HepG2 (cell line): ENCODE measurements at regions not wholly inside any gene's neighbourhood (a gene's known extent, or its start where the extent isn't known, plus 50 kb on each side); places are given as distances from the start of the nearest gene placed in this dataset.

Experiments
- ATAC-seq: fragments of 200-7000 bp; cut with Tn5 transposase; 3 replicates; pipeline ENCODE4 v1.9.1; 2020; ENCODE audit warnings: mild to moderate bottlenecking, moderate library complexity
- BruUV-seq: library from RNA; stranded (reverse); fragments of 400-500 nt; replicated peaks from 2 replicates; lab custom pipeline; 2021; lab: Mats Ljungman, UMichigan
- CTCF ChIA-PET: fragments of 300-600 bp; formaldehyde crosslinking; extraction: SDS; loops from one replicate; lab custom pipeline; 2021; ENCODE audit warnings: low total read pairs, inconsistent platforms, low intra/inter-chr PET ratio; lab: Yijun Ruan, JAX
- POLR2A ChIA-PET: fragments of 350-600 bp; sonication (Branson Sonifier 250); formaldehyde crosslinking; loops from one replicate; lab custom pipeline; 2020; ENCODE audit warnings: antibody characterized with exemption, inconsistent platforms; lab: Yijun Ruan, JAX
- DNase-seq: peaks from one replicate; pipeline ENCODE4 v3.0.0-alpha.2; 2015; ENCODE audit warnings: low spot score
- FAIRE-seq: peaks from 3 replicates; lab custom pipeline; 2011; peaks lifted over from hg19 to GRCh38; lab: Jason Lieb, UNC
- H2AFZ ChIP-seq: one replicate; pipeline ENCODE4 v1.6.1; 2011; ENCODE audit warnings: low read length, inconsistent platforms
- H3K27ac ChIP-seq: fragments of 300-600 bp; 3 replicates; pipeline ENCODE4 v1.8.0; 2011; ENCODE audit warnings: mixed run types, mild to moderate bottlenecking, mixed read lengths, low read length, inconsistent platforms; ENCODE audit not compliant: insufficient read depth; ENCODE audit errors: extremely low read length
- H3K27me3 ChIP-seq, 2 experiments: fragments of 200-600 bp in 1 of 2; 2 replicates in 1 of 2; 3 replicates in 1 of 2; pipeline versions ENCODE4 v1.6.0 to v1.8.0; 2011; ENCODE audit warnings: low read length in 2 of 2, mild to moderate bottlenecking in 2 of 2, moderate library complexity in 2 of 2, inconsistent platforms in 1 of 2; ENCODE audit not compliant: insufficient read depth in 2 of 2, control insufficient read depth in 1 of 2
- H3K36me3 ChIP-seq, 2 experiments: fragments of 200-600 bp in 1 of 2; replicated peaks in 1 of 2; 2 replicates in 1 of 2; 3 replicates in 1 of 2; pipeline versions ENCODE4 v1.5.1 to v1.8.0; 2011; ENCODE audit warnings: low read length in 2 of 2, inconsistent platforms in 1 of 2; ENCODE audit not compliant: insufficient read depth in 2 of 2, control insufficient read depth in 1 of 2
- H3K4me1 ChIP-seq: 2 replicates; pipeline ENCODE4 v1.5.1; 2012; ENCODE audit warnings: low read length, inconsistent platforms; ENCODE audit not compliant: insufficient read depth
- H3K4me2 ChIP-seq: 2 replicates; pipeline ENCODE4 v1.6.0; 2011; ENCODE audit warnings: low read depth, low read length, inconsistent platforms
- H3K4me3 ChIP-seq, 3 experiments: fragments of 200-600 bp in 1 of 3; sonication (generic), shearing (Covaris generic) in 1 of 3; replicated peaks in 1 of 3; 2 replicates each; pipeline ENCODE4 v1.5.1; 2011 to 2016; ENCODE audit warnings: low read length in 3 of 3, inconsistent platforms in 2 of 3, low read depth in 2 of 3, mild to moderate bottlenecking in 2 of 3, control low read depth in 1 of 3, mixed read lengths in 1 of 3; ENCODE audit not compliant: insufficient read depth in 1 of 3
- H3K79me2 ChIP-seq: one replicate; pipeline ENCODE4 v1.6.1; 2011; ENCODE audit warnings: low read length, inconsistent platforms; ENCODE audit not compliant: insufficient read depth
- H3K9ac ChIP-seq: 2 replicates; pipeline ENCODE4 v1.6.0; 2011; ENCODE audit warnings: mild to moderate bottlenecking, low read depth, low read length, inconsistent platforms; ENCODE audit not compliant: insufficient read depth
- H3K9me3 ChIP-seq: 2 replicates; pipeline ENCODE4 v1.5.1; 2012; ENCODE audit warnings: mild to moderate bottlenecking, low read length
- H4K20me1 ChIP-seq: 2 replicates; pipeline ENCODE4 v1.6.0; 2011; ENCODE audit warnings: inconsistent platforms, mild to moderate bottlenecking, low read length, moderate library complexity; ENCODE audit not compliant: insufficient read depth
- FOXK2 ChIP-seq: fragments of 450-650 bp; IDR thresholded peaks from 2 replicates; pipeline ENCODE4 v1.6.1; 2016
- HDAC1 ChIP-seq: sonication (generic); formaldehyde crosslinking; IDR thresholded peaks from 2 replicates; pipeline ENCODE4 v1.5.1; 2020; ENCODE audit warnings: mild to moderate bottlenecking, missing genetic modification reagents
- MTF1 ChIP-seq: sonication (generic); formaldehyde crosslinking; IDR thresholded peaks from 2 replicates; pipeline ENCODE4 v1.5.0; 2020; ENCODE audit warnings: missing genetic modification reagents
- NCOA5 ChIP-seq: sonication (generic); formaldehyde crosslinking; IDR thresholded peaks from 2 replicates; pipeline ENCODE4 v1.4.0; 2020; ENCODE audit warnings: missing genetic modification reagents
- NFATC3 ChIP-seq: sonication (generic); formaldehyde crosslinking; IDR thresholded peaks from 2 replicates; pipeline ENCODE4 v1.5.1; 2020; ENCODE audit warnings: mild to moderate bottlenecking, missing genetic modification reagents
- RCOR2 ChIP-seq: IDR thresholded peaks from 2 replicates; pipeline ENCODE4 v1.6.1; 2016; ENCODE audit warnings: missing biosample characterization, missing genetic modification reagents
- SALL1 ChIP-seq: sonication (generic); formaldehyde crosslinking; IDR thresholded peaks from 2 replicates; pipeline ENCODE4 v1.8.0; 2022; ENCODE audit warnings: mild to moderate bottlenecking, missing genetic modification reagents
- U2AF2 ChIP-seq: fragments of 200-400 bp; formaldehyde crosslinking; IDR thresholded peaks from 2 replicates; pipeline ENCODE4 v1.6.1; 2017; ENCODE audit warnings: low read depth, mild to moderate bottlenecking, low read length
- ZC3H13 ChIP-seq: sonication (generic); formaldehyde crosslinking; IDR thresholded peaks from 2 replicates; pipeline ENCODE4 v1.8.1; 2023; ENCODE audit warnings: mild to moderate bottlenecking, missing genetic modification reagents, moderate library complexity
- ZFP1 ChIP-seq: IDR thresholded peaks from 2 replicates; pipeline ENCODE4 v1.6.1; 2016
- ZNF256 ChIP-seq: sonication (generic); formaldehyde crosslinking; conservative IDR thresholded peaks from 2 replicates; pipeline ENCODE4 v1.4.0; 2020; ENCODE audit warnings: missing genetic modification reagents
- ZNF3 ChIP-seq: IDR thresholded peaks from 2 replicates; pipeline ENCODE4 v1.7.0; 2017; ENCODE audit warnings: inconsistent platforms
- ZNF446 ChIP-seq: sonication (generic); formaldehyde crosslinking; IDR thresholded peaks from 2 replicates; pipeline ENCODE4 v1.5.0; 2020; ENCODE audit warnings: mild to moderate bottlenecking, missing genetic modification reagents
- ZNF652 ChIP-seq: IDR thresholded peaks from 2 replicates; pipeline ENCODE4 v1.6.1; 2016; ENCODE audit warnings: low read depth, borderline replicate concordance
- ZNF670 ChIP-seq: sonication (generic); formaldehyde crosslinking; IDR thresholded peaks from 2 replicates; pipeline ENCODE4 v1.8.0; 2022; ENCODE audit warnings: mild to moderate bottlenecking, missing genetic modification reagents, borderline replicate concordance
- WGBS: methylation state at CpG from one replicate; pipeline ENCODE4 v1.1.6; 2017; ENCODE audit warnings: low lambda C conversion rate; 5-methylcytosine and 5-hydroxymethylcytosine counted together
- in situ Hi-C: cut with HindIII; loops from 2 replicates; pipeline ENCODE4 v1.10.0; 2017; ENCODE audit warnings: low pct_unique_long_range_greater_than_20kb; ENCODE audit not compliant: extremely low pct_ligation_motif_present
- intact Hi-C: fragments of 100-400 bp; cut with micrococcal nuclease; formaldehyde crosslinking; loops from one replicate; pipeline ENCODE4 v1.10.0; 2022; ENCODE audit not compliant: unreplicated experiment
- TF ChIP-seq, protein P1 (sequence below): IDR thresholded peaks from 2 replicates; pipeline ENCODE4 v1.6.1; 2016; ENCODE audit warnings: low read depth
- TF ChIP-seq, protein P2 (sequence below): sonication (generic); formaldehyde crosslinking; IDR thresholded peaks from 2 replicates; pipeline ENCODE4 v1.4.0; 2020; ENCODE audit warnings: mild to moderate bottlenecking, low read depth, missing genetic modification reagents
- TF ChIP-seq, protein P3 (sequence below): sonication (generic); formaldehyde crosslinking; IDR thresholded peaks from 2 replicates; pipeline ENCODE4 v1.5.1; 2020; ENCODE audit warnings: missing genetic modification reagents, mild to moderate bottlenecking, borderline replicate concordance
- TF ChIP-seq, protein P4 (sequence below): sonication (generic); formaldehyde crosslinking; IDR thresholded peaks from 2 replicates; pipeline ENCODE4 v1.8.1; 2023; ENCODE audit warnings: mild to moderate bottlenecking, inconsistent platforms, moderate library complexity, missing genetic modification reagents, borderline replicate concordance

DNA sequence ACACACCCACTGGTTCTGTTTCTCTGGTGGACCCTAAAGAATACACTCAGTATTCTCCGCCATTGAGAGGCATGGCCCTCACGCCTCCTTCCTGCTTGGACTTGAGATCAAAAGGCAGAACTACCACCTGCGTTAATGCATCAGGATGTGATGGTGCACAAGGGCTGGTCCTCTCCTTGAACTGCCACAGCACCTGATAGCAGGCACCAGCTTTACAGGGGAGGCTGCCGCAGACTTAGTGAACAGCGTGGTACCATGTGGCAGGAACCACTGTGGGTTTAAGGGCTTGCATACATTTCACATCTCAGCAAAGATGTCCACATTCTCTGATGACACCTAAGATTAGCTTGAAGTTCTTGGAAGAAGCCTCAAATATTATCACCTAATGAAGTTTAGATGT lies 208.7 kb downstream of the GADD45G start:
- no peak overlapping the region for H3K4me3 ChIP-seq
- intact Hi-C loops, result no loop called here
- ChIA-PET CTCF (no interaction called here), POLR2A (no interaction called here)
- BruUV-seq, result no TSS peak
- no peak overlapping the region for H3K27ac ChIP-seq
- ATAC-seq, result no peak
- H2AFZ ChIP-seq, result no peak overlapping the region
- H3K4me1 ChIP-seq, result no peaks in the 10 kb centered on the region
- H3K27me3 ChIP-seq, result peaks cover 0 to 5% of the 10 kb centered on the region in 2 experiments; a peak in 1 of 5 replicates
- no peak for DNase-seq
- H4K20me1 ChIP-seq, result 0 out of 2 replicates have a peak, but pooled peaks cover 3% of the 10 kb centered on the region
- no peak overlapping the region for H3K4me2 ChIP-seq
- in situ Hi-C loops, result no loop called here
- no peak for TF ChIP-seq NCOA5 (CRISPR knock-in tag)
- TF ChIP-seq NFATC3 (CRISPR knock-in tag), result no peak
- TF ChIP-seq ZNF652 (CRISPR knock-in tag), result no peak
- no peak for TF ChIP-seq U2AF2
- TF ChIP-seq, protein P1, sequence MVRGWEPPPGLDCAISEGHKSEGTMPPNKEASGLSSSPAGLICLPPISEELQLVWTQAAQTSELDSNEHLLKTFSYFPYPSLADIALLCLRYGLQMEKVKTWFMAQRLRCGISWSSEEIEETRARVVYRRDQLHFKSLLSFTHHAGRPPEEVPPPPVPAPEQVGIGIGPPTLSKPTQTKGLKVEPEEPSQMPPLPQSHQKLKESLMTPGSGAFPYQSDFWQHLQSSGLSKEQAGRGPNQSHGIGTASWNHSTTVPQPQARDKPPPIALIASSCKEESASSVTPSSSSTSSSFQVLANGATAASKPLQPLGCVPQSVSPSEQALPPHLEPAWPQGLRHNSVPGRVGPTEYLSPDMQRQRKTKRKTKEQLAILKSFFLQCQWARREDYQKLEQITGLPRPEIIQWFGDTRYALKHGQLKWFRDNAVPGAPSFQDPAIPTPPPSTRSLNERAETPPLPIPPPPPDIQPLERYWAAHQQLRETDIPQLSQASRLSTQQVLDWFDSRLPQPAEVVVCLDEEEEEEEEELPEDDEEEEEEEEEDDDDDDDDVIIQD (CRISPR knock-in tag), result no peak
- TF ChIP-seq, protein P2, sequence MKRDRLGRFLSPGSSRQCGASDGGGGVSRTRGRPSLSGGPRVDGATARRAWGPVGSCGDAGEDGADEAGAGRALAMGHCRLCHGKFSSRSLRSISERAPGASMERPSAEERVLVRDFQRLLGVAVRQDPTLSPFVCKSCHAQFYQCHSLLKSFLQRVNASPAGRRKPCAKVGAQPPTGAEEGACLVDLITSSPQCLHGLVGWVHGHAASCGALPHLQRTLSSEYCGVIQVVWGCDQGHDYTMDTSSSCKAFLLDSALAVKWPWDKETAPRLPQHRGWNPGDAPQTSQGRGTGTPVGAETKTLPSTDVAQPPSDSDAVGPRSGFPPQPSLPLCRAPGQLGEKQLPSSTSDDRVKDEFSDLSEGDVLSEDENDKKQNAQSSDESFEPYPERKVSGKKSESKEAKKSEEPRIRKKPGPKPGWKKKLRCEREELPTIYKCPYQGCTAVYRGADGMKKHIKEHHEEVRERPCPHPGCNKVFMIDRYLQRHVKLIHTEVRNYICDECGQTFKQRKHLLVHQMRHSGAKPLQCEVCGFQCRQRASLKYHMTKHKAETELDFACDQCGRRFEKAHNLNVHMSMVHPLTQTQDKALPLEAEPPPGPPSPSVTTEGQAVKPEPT (CRISPR knock-in tag), result no peak
- no peak for TF ChIP-seq ZNF446 (CRISPR knock-in tag)
- TF ChIP-seq MTF1 (CRISPR knock-in tag), result no peak
- no peak for TF ChIP-seq ZNF3 (CRISPR knock-in tag)
- TF ChIP-seq HDAC1 (CRISPR knock-in tag), result no peak
- TF ChIP-seq ZNF670, result no peak
- no peak for TF ChIP-seq ZFP1 (CRISPR knock-in tag)
- no peak for TF ChIP-seq SALL1 (CRISPR knock-in tag)
- TF ChIP-seq, protein P3, sequence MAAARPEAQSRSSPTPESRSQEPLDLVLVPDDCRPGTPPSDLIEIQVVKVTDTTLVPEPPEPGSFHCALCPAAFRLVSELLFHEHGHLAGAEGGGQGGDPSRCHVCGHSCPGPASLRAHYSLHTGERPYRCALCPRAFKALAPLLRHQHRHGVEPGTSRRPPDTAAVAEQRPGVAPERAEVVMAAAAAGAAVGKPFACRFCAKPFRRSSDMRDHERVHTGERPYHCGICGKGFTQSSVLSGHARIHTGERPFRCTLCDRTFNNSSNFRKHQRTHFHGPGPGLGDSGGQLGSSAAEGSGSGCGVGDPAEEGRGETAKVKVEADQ (CRISPR knock-in tag), result no peak
- TF ChIP-seq RCOR2, result no peak
- no peak for TF ChIP-seq ZNF256
- TF ChIP-seq, protein P4, sequence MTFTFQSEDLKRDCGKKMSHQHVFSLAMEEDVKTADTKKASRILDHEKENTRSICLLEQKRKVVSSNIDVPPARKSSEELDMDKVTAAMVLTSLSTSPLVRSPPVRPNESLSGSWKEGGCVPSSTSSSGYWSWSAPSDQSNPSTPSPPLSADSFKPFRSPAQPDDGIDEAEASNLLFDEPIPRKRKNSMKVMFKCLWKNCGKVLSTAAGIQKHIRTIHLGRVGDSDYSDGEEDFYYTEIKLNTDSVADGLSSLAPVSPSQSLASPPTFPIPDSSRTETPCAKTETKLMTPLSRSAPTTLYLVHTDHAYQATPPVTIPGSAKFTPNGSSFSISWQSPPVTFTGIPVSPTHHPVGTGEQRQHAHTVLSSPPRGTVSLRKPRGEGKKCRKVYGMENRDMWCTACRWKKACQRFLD (CRISPR knock-in tag), result no peak
- TF ChIP-seq ZC3H13 (CRISPR knock-in tag), result no peak
- TF ChIP-seq FOXK2, result no peak
- H3K79me2 ChIP-seq, result no peaks in the 10 kb centered on the region
- H3K9me3 ChIP-seq, result no peaks in the 10 kb centered on the region
- no peak overlapping the region for H3K9ac ChIP-seq
- WGBS, result 47% methylated on average over 5 of the region's 5 CpGs
- FAIRE-seq, result no peak
- no peaks in the 10 kb centered on the region for H3K36me3 ChIP-seq
